ENCODE measurements at regions not wholly inside any gene's neighbourhood (a gene's known extent, or its start where the extent isn't known, plus 50 kb on each side); places are given as distances from the start of the nearest gene placed in this dataset.

- H2BK15ac ChIP-seq (replicated peaks; ENCODE audit: low read depth) = no peak overlapping the region
- H2AK5ac ChIP-seq (ENCODE audit: low read length) = no peak overlapping the region
- no peak overlapping the region for H3K18ac ChIP-seq (ENCODE audit: low read length)
- no peaks in the 10 kb centered on the region for H3K4me1 ChIP-seq (ENCODE audit: control insufficient read depth, low read depth, low read length)
- H2BK5ac ChIP-seq (ENCODE audit: low read length) = no peak overlapping the region
- H3K27ac ChIP-seq (ENCODE audit: low read depth, low read length) = peak overlapping the region; percentile 8
- H3K56ac ChIP-seq (ENCODE audit: low read length) = no peak overlapping the region
- H3K23ac ChIP-seq (ENCODE audit: low read length) = no peak overlapping the region
- H3K27me3 ChIP-seq (ENCODE audit: insufficient read depth, low read length, poor library complexity) = no peaks in the 10 kb centered on the region
- no peaks in the 10 kb centered on the region for H3K36me3 ChIP-seq (ENCODE audit: control insufficient read depth, insufficient read depth, low read length)
- no peak overlapping the region for H4K5ac ChIP-seq (ENCODE audit: low read length)
- H3K79me2 ChIP-seq (ENCODE audit: control insufficient read depth, insufficient read depth, low read length) = no peaks in the 10 kb centered on the region
- no peak overlapping the region for H2BK120ac ChIP-seq (ENCODE audit: low read depth, low read length)
- no peak overlapping the region for H4K8ac ChIP-seq (ENCODE audit: low read depth, low read length)
- H3K4me2 ChIP-seq (ENCODE audit: low read length) = no peak overlapping the region
- no peaks in the 10 kb centered on the region for H3K79me1 ChIP-seq (ENCODE audit: low read length)
- DNase-seq = peak; percentile 94
- no peak overlapping the region for H3K4ac ChIP-seq (ENCODE audit: low read depth, low read length)
- H3K4me3 ChIP-seq (ENCODE audit: low read length) = no peak overlapping the region
- no CpG with 5 or more reads among the region's 6 CpGs for WGBS (ENCODE audit: extremely low coverage, insufficient coverage, low lambda C conversion rate)
- no peak overlapping the region for H3K9ac ChIP-seq (ENCODE audit: low read length)
Measured at GRCh38 chr5:17882760-17883488, 248.7 kb downstream of the TAF11L14 start.

GRCh38 chr5:17888155-17888554 lies 253.9 kb downstream of the TAF11L14 start:
- Histone ChIP-seq H3K18ac (ENCODE audit: low read length) (no peak overlapping the region), H3K36me3 (ENCODE audit: control insufficient read depth, insufficient read depth, low read length) (no peaks in the 10 kb centered on the region), H3K9ac (ENCODE audit: low read length) (no peak overlapping the region), H3K27me3 (ENCODE audit: insufficient read depth, low read length, poor library complexity) (no peaks in the 10 kb centered on the region), H4K5ac (ENCODE audit: low read length) (no peak overlapping the region), H3K56ac (ENCODE audit: low read length) (no peak overlapping the region), H3K4me1 (ENCODE audit: control insufficient read depth, low read depth, low read length) (no peaks in the 10 kb centered on the region), H3K27ac (ENCODE audit: low read depth, low read length) (no peak overlapping the region), H3K23ac (ENCODE audit: low read length) (no peak overlapping the region), H3K4ac (ENCODE audit: low read depth, low read length) (no peak overlapping the region), H3K79me2 (ENCODE audit: control insufficient read depth, insufficient read depth, low read length) (no peaks in the 10 kb centered on the region), H3K79me1 (ENCODE audit: low read length) (no peaks in the 10 kb centered on the region), H2BK5ac (ENCODE audit: low read length) (no peak overlapping the region), H2AK5ac (ENCODE audit: low read length) (no peak overlapping the region), H4K8ac (ENCODE audit: low read depth, low read length) (no peak overlapping the region), H3K4me3 (ENCODE audit: low read length) (no peak overlapping the region), H2BK15ac (replicated peaks; ENCODE audit: low read depth) (no peak overlapping the region), H2BK120ac (ENCODE audit: low read depth, low read length) (no peak overlapping the region), H3K4me2 (ENCODE audit: low read length) (no peak overlapping the region)
- DNase-seq = no peak

GRCh38 chr5:17890501-17890900 lies 256.2 kb downstream of the TAF11L14 start:
- Histone ChIP-seq H3K4me1 (ENCODE audit: control insufficient read depth, low read depth, low read length) (no peaks in the 10 kb centered on the region), H3K4me3 (ENCODE audit: low read length) (no peak overlapping the region), H2BK120ac (ENCODE audit: low read depth, low read length) (no peak overlapping the region), H2BK5ac (ENCODE audit: low read length) (no peak overlapping the region), H3K27ac (ENCODE audit: low read depth, low read length) (no peak overlapping the region), H3K4me2 (ENCODE audit: low read length) (no peak overlapping the region), H3K23ac (ENCODE audit: low read length) (no peak overlapping the region), H2BK15ac (replicated peaks; ENCODE audit: low read depth) (no peak overlapping the region), H3K18ac (ENCODE audit: low read length) (no peak overlapping the region), H3K79me2 (ENCODE audit: control insufficient read depth, insufficient read depth, low read length) (no peaks in the 10 kb centered on the region), H3K27me3 (ENCODE audit: insufficient read depth, low read length, poor library complexity) (no peaks in the 10 kb centered on the region), H3K4ac (ENCODE audit: low read depth, low read length) (no peak overlapping the region), H3K9ac (ENCODE audit: low read length) (no peak overlapping the region), H2AK5ac (ENCODE audit: low read length) (no peak overlapping the region), H3K79me1 (ENCODE audit: low read length) (no peaks in the 10 kb centered on the region), H3K56ac (ENCODE audit: low read length) (no peak overlapping the region), H4K5ac (ENCODE audit: low read length) (no peak overlapping the region), H4K8ac (ENCODE audit: low read depth, low read length) (no peak overlapping the region), H3K36me3 (ENCODE audit: control insufficient read depth, insufficient read depth, low read length) (no peaks in the 10 kb centered on the region)
- no CpG with 5 or more reads among the region's 3 CpGs for WGBS (ENCODE audit: extremely low coverage, insufficient coverage, low lambda C conversion rate)
- no peak for DNase-seq

- Histone ChIP-seq H3K4me1 (ENCODE audit: control insufficient read depth, low read depth, low read length) (no peaks in the 10 kb centered on the region), H3K18ac (ENCODE audit: low read length) (no peak overlapping the region), H2AK5ac (ENCODE audit: low read length) (no peak overlapping the region), H2BK5ac (ENCODE audit: low read length) (no peak overlapping the region), H4K8ac (ENCODE audit: low read depth, low read length) (no peak overlapping the region), H3K4me3 (ENCODE audit: low read length) (no peak overlapping the region), H2BK15ac (replicated peaks; ENCODE audit: low read depth) (no peak overlapping the region), H3K4me2 (ENCODE audit: low read length) (no peak overlapping the region), H3K23ac (ENCODE audit: low read length) (no peak overlapping the region), H3K79me2 (ENCODE audit: control insufficient read depth, insufficient read depth, low read length) (no peaks in the 10 kb centered on the region), H3K27ac (ENCODE audit: low read depth, low read length) (no peak overlapping the region), H3K4ac (ENCODE audit: low read depth, low read length) (no peak overlapping the region), H4K5ac (ENCODE audit: low read length) (no peak overlapping the region), H3K79me1 (ENCODE audit: low read length) (no peaks in the 10 kb centered on the region), H3K27me3 (ENCODE audit: insufficient read depth, low read length, poor library complexity) (no peaks in the 10 kb centered on the region), H3K36me3 (ENCODE audit: control insufficient read depth, insufficient read depth, low read length) (no peaks in the 10 kb centered on the region), H2BK120ac (ENCODE audit: low read depth, low read length) (no peak overlapping the region), H3K9ac (ENCODE audit: low read length) (no peak overlapping the region), H3K56ac (ENCODE audit: low read length) (no peak overlapping the region)
- DNase-seq = peak; percentile 88
- no CpG with 5 or more reads among the region's 6 CpGs for WGBS (ENCODE audit: extremely low coverage, insufficient coverage, low lambda C conversion rate)
Measured at GRCh38 chr5:17891881-17892280, 257.6 kb downstream of the TAF11L14 start.

GRCh38 chr5:17893026-17893635 lies 258.9 kb downstream of the TAF11L14 start:
- no peak overlapping the region for H2AK5ac ChIP-seq (ENCODE audit: low read length)
- H3K9ac ChIP-seq (ENCODE audit: low read length) = no peak overlapping the region
- no peak overlapping the region for H4K5ac ChIP-seq (ENCODE audit: low read length)
- no peak overlapping the region for H3K18ac ChIP-seq (ENCODE audit: low read length)
- H3K23ac ChIP-seq (ENCODE audit: low read length) = no peak overlapping the region
- no peak overlapping the region for H4K8ac ChIP-seq (ENCODE audit: low read depth, low read length)
- H3K4me1 ChIP-seq (ENCODE audit: control insufficient read depth, low read depth, low read length) = no peaks in the 10 kb centered on the region
- no peaks in the 10 kb centered on the region for H3K79me1 ChIP-seq (ENCODE audit: low read length)
- H2BK5ac ChIP-seq (ENCODE audit: low read length) = no peak overlapping the region
- no peak overlapping the region for H3K4me2 ChIP-seq (ENCODE audit: low read length)
- DNase-seq = no peak
- H3K4me3 ChIP-seq (ENCODE audit: low read length) = no peak overlapping the region
- WGBS (ENCODE audit: extremely low coverage, insufficient coverage, low lambda C conversion rate) = no CpG with 5 or more reads among the region's 3 CpGs
- no peak overlapping the region for H3K27ac ChIP-seq (ENCODE audit: low read depth, low read length)
- H2BK15ac ChIP-seq (replicated peaks; ENCODE audit: low read depth) = no peak overlapping the region
- no peak overlapping the region for H3K56ac ChIP-seq (ENCODE audit: low read length)
- H3K27me3 ChIP-seq (ENCODE audit: insufficient read depth, low read length, poor library complexity) = no peaks in the 10 kb centered on the region
- no peak overlapping the region for H2BK120ac ChIP-seq (ENCODE audit: low read depth, low read length)
- no peaks in the 10 kb centered on the region for H3K79me2 ChIP-seq (ENCODE audit: control insufficient read depth, insufficient read depth, low read length)
- no peaks in the 10 kb centered on the region for H3K36me3 ChIP-seq (ENCODE audit: control insufficient read depth, insufficient read depth, low read length)
- H3K4ac ChIP-seq (ENCODE audit: low read depth, low read length) = no peak overlapping the region
